Caki2 (cell line): ENCODE measurements at regions not wholly inside any gene's neighbourhood (a gene's known extent, or its start where the extent isn't known, plus 50 kb on each side); places are given as distances from the start of the nearest gene placed in this dataset.
A peak's percentile ranks its signal among the peaks of the same experiment; 100 is the strongest.
"Not testable (repeated sequence)": the region's sequence is repeated elsewhere in the genome, so short reads cannot be mapped to it uniquely, and the experiment has no call there.

ENCODE experiments used
- DNase-seq: peaks from one replicate; pipeline ENCODE4 v3.0.0-alpha.2; 2015; ENCODE audit warnings: low read depth
- in situ Hi-C: cut with HindIII; loops from 2 replicates; pipeline ENCODE4 v1.10.0; 2016; ENCODE audit warnings: low sequenced_read_pairs, low pct_unique_long_range_greater_than_20kb, mixed read lengths

GRCh38 chr6:84953111-84953755, 188.8 kb upstream of the TBX18 start:
- DNase-seq: no peak
- in situ Hi-C loops: no loop called here

- in situ Hi-C loops, DNase-seq: not testable (repeated sequence)
Measured at GRCh38 chr6:84944926-84945325, 180.5 kb upstream of the TBX18 start.

- in situ Hi-C loops: no loop called here
Measured at GRCh38 chr6:84943905-84944304, 179.5 kb upstream of the TBX18 start.

GRCh38 chr6:84941609-84942008, 177.2 kb upstream of the TBX18 start:
- in situ Hi-C loops, DNase-seq: not testable (repeated sequence)

More at GRCh38 chr6:84943905-84944304, 179.5 kb upstream of the TBX18 start:
- no peak for DNase-seq

- in situ Hi-C loops: no loop called here
- no peak for DNase-seq
Measured at GRCh38 chr6:84929212-84929611, 164.8 kb upstream of the TBX18 start.

DNA sequence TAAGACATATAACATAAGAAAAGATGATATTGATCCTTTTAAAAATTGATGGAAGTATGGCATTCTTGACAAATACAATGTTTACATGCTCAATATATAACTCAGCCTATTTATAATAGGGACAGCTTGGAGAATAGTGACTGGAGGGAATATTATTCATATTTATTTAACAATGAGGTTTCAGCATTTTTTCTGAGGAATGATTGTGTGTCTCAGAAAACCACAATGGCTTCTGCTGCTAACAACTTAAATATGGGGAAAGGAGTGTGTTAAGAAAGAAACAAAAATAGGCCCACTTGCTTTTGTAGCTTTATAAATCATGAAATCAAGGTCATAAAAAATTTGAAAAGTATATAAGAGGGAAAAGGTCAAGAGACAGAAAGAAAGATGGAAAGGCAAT, 163.2 kb upstream of the TBX18 start:
- DNase-seq: no peak
- in situ Hi-C loops: no loop called here

GRCh38 chr6:84926189-84927155, 162.1 kb upstream of the TBX18 start:
- in situ Hi-C loops: no loop called here
- DNase-seq: no peak

- in situ Hi-C loops: no loop called here
- DNase-seq: no peak
Measured at GRCh38 chr6:84921891-84922290, 157.5 kb upstream of the TBX18 start.

DNA sequence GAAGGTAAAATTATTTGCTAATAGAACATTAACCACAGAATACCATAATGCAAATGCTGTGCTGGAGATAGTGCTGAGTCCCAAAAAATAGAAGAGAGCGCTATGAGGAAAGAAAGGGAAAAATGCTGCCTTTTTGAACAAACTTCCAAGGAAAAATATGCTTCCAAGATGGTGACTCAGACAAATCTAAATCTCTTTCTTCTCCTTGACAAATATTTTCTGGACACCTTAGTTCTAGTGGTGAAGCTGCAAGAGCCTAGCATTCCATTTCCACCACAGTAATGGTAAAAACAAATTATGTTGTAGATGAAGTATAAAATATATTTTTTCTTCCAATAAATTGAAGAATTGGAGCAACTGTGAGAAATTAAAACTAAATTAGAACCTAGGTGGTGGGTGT, 155.6 kb upstream of the TBX18 start:
- in situ Hi-C loops: no loop called here
- DNase-seq: no peak

- no peak for DNase-seq
- in situ Hi-C loops: no loop called here
Measured at GRCh38 chr6:84916704-84917103, 152.3 kb upstream of the TBX18 start.

- no peak for DNase-seq
- in situ Hi-C loops: no loop called here
Measured at GRCh38 chr6:84912472-84913322, 148.3 kb upstream of the TBX18 start.

DNA sequence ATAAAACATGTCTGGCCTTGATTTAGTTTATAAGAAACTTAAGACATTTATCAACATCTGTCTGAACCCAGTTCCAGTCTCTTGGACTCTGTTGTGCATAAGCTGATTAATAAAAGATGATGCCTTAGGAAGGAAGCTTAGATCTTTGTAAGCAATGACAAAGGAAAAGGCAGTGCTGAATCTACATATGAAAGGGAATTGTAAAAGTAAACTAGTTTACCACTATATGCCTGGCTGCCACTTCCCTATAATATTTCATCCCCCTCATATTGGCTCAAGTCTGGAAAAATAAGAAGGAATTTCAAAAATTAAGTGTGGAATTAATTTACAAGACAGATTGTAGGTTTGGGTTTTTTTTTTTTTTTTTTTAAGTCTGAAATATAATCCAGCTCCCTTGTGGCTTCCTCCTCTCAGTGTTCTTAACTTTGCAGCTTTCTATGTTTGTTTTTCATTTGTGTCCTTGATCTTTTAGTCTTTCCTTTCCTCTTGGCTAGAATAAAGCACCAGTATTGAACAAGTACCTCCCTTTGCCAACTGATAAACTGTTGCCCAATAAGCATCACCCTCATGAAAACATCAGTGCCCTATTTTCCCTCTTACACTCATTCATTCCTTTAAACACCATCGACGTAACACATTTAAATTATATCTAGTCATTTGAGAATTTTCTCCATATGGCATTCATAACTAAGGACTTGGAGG, 146.7 kb upstream of the TBX18 start:
- no peak for DNase-seq
- in situ Hi-C loops: no loop called here

GRCh38 chr6:84908304-84908904, 144.0 kb upstream of the TBX18 start:
- in situ Hi-C loops: no loop called here
- DNase-seq: no peak

GRCh38 chr6:84906514-84906913, 142.1 kb upstream of the TBX18 start:
- in situ Hi-C loops: no loop called here
- DNase-seq: no peak

DNA sequence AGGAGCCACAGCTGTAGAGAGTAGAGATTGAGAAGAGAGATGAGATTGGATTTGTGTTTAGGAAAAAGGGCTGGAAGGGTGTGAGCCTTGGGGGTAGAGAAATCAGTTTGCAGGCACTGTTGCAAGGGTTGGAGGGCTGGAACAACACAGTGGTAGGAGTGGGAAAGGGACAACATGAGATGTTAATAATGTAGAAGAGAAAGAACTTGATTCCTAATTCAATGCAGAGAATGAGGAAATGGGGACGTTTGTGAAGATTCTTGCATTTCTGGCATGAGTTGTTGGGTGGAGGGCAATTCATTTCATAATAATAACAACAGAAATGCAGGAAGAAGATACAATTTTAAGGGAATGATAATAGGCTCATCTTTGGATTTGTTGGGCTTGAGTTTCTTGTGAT, 141.4 kb upstream of the TBX18 start:
- in situ Hi-C loops: no loop called here
- DNase-seq: no peak

- in situ Hi-C loops: no loop called here
- no peak for DNase-seq
Measured at GRCh38 chr6:84902354-84902928, 138.0 kb upstream of the TBX18 start.

DNA sequence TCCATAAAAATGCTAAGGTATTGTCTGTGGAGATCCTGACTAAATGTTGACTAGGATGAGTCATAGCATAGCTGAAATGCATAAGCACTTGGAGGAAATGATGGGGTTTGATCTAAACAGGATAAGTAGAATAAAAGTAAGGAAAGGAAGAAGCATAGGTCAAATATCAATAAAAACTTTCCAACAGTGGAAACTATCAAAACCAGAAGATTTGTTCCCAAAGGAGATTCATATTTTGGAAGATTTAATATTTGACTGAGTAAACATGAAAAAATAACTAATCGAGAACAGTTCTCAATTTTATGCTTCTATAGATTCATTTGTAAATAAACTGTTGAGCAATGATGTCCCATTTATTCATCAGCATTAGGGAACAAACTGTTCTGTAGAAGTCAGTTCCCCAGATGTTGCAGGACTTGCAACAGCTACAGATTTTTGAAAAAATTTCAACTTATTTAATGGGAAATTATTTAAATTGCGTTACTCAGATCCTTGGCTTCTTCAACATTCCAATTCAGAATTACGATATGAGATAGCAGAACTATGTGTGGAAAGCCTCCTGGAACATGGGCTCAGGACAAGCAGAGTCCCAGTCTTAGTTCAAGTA, 133.7 kb upstream of the TBX18 start:
- peak; percentile 31 for DNase-seq

More for the DNA sequence above, 133.7 kb upstream of the TBX18 start:
- in situ Hi-C loops: no loop called here
